ENCODE measurements at regions not wholly inside any gene's neighbourhood (a gene's known extent, or its start where the extent isn't known, plus 50 kb on each side); places are given as distances from the start of the nearest gene placed in this dataset.

DNA sequence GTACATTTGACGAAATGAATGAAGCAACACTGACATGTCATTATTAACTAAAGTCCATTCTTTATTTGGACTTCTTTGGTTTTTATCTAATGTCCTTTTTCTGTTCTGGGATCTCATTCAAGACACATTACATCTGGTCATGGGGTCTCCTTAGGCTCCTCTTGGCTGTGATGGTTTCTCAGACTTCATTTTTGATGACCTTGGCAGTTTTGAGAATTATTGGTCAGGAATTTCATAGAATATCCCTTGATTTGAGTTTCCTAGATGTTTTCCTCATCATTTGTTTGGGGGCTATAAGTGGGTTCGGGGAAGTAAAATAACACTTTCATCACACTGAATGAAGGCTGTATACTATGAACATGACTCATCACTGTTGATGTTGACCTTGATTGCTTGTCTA, 770.6 kb downstream of the AACS start:
- TF ChIP-seq, protein P1, sequence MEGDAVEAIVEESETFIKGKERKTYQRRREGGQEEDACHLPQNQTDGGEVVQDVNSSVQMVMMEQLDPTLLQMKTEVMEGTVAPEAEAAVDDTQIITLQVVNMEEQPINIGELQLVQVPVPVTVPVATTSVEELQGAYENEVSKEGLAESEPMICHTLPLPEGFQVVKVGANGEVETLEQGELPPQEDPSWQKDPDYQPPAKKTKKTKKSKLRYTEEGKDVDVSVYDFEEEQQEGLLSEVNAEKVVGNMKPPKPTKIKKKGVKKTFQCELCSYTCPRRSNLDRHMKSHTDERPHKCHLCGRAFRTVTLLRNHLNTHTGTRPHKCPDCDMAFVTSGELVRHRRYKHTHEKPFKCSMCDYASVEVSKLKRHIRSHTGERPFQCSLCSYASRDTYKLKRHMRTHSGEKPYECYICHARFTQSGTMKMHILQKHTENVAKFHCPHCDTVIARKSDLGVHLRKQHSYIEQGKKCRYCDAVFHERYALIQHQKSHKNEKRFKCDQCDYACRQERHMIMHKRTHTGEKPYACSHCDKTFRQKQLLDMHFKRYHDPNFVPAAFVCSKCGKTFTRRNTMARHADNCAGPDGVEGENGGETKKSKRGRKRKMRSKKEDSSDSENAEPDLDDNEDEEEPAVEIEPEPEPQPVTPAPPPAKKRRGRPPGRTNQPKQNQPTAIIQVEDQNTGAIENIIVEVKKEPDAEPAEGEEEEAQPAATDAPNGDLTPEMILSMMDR (IDR thresholded peaks at IDR 0.05; ENCODE audit: poor library complexity, severe bottlenecking): no peak
- no peak for TF ChIP-seq EP300 (conservative IDR thresholded peaks at IDR 0.05; ENCODE audit: poor library complexity, severe bottlenecking)
